Stimulated activated CD8-positive, alpha-beta memory T cell treated with anti-CD3 and anti-CD28 coated beads, Interleukin-2, amount 100 ng/mL, for 48 hours (primary cell): ENCODE measurements at regions not wholly inside any gene's neighbourhood (a gene's known extent, or its start where the extent isn't known, plus 50 kb on each side); places are given as distances from the start of the nearest gene placed in this dataset.
"Not testable (repeated sequence)": the region's sequence is repeated elsewhere in the genome, so short reads cannot be mapped to it uniquely, and the experiment has no call there.

Experiments
- DNase-seq, 2 donors: peaks; one replicate each; pipeline ENCODE4 v3.0.0-alpha.2; 2020; ENCODE audit warnings: low read depth in 2 of 2

DNA sequence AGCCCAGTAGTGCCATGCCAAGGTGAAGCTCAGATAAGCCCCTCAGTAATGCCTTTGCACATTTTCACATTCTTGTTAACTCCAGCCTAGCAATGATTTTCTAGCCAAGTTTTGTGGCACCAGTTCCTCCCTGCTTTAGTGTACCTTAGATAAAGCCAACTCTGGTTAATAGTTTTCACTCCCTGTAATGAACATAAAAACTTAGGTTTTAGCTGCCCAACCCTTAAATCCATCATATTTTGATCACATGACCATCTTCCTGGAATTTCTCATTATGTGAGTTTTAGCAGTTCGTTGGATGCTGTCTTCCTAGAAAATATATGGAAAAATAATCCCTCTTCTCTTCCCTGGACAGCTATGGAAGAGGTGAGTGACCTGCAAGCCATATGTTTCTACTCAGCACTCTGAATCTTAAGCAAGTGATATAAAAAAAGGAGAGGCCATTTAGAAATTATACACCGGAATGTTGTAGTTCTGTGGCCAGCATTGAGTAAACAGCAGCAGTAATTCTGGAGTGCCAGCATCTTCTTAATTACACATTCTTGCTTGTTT lies 62.2 kb upstream of the P2RY1 start:
- DNase-seq = no peak

DNA sequence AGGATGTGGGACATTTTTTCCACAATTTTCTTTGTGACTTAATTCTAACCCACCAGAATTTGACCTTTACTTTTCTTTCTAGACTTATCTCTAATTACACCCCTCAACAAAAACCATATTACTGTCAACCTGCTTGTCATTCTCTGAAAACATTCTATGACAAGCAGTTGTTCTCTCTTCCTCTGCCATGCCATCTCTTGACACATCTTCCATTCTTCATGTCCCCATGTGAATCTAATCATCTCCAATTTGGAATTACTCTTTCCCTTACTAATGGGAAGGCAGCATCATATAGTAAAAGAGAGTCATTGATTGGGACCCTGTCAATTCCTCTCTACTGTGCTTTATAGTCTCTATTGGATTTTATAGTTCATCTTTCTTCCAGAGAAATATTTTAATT lies 61.3 kb upstream of the P2RY1 start:
- no peak for DNase-seq

DNA sequence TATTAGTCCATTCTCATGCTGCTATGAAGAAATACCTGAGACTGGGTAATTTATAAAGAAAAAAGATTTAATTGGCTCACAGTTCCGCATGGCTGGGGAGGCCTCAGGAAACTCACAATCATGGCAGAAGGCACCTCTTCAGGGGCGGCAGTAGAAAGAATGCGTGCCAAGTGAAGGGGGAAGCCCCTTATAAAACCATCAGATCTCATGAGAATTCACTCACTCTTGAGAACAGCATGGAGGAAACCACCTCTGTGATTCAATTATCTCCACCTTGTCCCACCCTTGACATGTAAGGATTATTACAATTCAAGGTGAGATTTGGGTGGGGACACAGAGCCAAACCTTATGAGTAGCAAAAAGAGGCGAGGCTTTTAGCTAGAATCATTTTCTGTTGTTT lies 60.7 kb upstream of the P2RY1 start:
- DNase-seq = not testable (repeated sequence)

DNA sequence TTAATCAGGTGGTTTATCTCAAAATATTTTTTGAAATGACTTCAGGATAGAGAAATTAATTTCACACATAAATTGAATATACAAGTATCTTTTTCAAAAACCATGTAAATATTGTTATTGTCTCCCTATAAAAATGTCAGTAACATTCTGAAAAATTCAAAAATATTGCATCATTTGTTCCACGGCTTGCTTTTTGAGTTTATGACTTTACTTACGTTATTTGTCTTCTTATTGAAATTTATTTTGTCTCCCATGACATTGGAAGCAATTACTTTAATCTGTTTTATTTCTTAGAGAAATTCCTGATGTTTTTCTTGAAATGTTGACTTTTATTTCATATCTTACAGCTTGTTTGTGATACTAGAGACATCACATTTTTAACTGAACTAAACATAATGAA lies 56.9 kb upstream of the P2RY1 start:
- no peak for DNase-seq

DNA sequence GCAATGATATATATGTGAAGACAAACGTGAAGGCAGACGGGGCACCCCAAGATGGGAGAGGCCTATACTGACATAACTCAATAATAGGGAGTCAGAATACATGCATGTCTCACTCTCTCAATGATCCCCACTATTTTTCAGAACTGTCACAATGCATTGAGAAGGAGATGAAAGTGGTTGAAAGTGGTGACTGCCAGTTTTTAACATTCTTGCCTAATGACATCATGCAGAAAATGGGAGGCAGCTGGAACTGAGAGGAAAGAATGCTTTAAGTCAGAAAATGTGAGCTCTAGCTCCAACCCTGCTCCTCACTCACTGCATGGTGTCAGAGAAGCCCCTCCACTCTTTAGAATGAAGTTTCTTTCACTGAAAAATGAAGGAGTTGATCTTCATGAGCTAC lies 55.3 kb upstream of the P2RY1 start:
- no peak for DNase-seq

DNA sequence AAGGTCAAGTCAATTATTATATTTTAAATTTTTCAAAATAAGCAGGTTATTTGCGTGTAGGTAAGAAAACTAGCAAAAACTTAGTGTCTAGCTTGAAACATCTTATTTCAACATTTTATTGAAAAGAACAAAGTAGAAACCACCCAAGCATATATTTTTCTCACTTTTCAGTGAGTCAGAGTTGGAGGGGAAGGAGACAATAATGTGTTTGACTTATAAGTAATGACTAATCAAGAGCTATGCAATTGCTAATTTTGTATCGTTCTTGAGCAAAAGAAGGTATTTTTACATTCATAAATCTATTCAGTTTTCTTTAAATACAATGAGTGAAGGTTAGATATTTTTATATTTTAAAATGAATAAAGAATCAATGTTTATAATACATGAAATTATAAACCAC lies 54.4 kb upstream of the P2RY1 start:
- DNase-seq = no peak

DNA sequence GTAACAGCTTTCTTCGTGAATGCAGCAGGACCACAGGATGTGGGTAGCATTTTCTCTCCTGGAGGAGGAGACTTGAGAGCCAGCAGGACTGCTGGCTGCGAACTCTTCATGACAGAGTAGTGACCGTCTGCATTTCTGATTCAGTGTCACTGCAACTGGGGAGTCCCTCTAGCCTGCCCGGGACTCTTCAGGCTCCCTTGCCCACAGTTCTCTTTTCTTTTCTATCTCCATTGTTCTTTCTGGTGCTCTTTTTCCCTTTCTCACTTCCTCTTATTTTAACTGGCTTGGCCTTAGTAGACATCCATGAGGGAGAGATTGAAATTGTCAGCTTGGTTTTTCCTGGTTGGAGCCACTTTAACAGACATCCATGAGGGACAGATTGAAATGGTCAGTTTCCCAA lies 49.9 kb upstream of the P2RY1 start:
- no peak for DNase-seq
